DMS 273 treated with DMSO at 0.1 percent for 48 hours (cell line): ENCODE measurements at regions not wholly inside any gene's neighbourhood (a gene's known extent, or its start where the extent isn't known, plus 50 kb on each side); places are given as distances from the start of the nearest gene placed in this dataset.
"Not testable (repeated sequence)": the region's sequence is repeated elsewhere in the genome, so short reads cannot be mapped to it uniquely, and the experiment has no call there.

Source experiments
- DNase-seq: peaks from one replicate; lab custom pipeline; 2025; lab: John Stamatoyannopoulos, UW

- peak; percentile 9 for DNase-seq
Measured at GRCh38 chr4:117135634-117136354, 50.4 kb upstream of the TRAM1L1 start.

- no peak for DNase-seq
Measured at GRCh38 chr4:117137145-117137544, 51.8 kb upstream of the TRAM1L1 start.

GRCh38 chr4:117138732-117139131 is 53.4 kb upstream of the TRAM1L1 start:
- not testable (repeated sequence) for DNase-seq

- no peak for DNase-seq
Measured at GRCh38 chr4:117154251-117154650, 68.9 kb upstream of the TRAM1L1 start.

- DNase-seq = no peak
Measured at GRCh38 chr4:117156806-117157205, 71.4 kb upstream of the TRAM1L1 start.

GRCh38 chr4:117157360-117157759 is 72.0 kb upstream of the TRAM1L1 start:
- no peak for DNase-seq

- no peak for DNase-seq
Measured at GRCh38 chr4:117162976-117163375, 77.6 kb upstream of the TRAM1L1 start.

GRCh38 chr4:117164338-117164737 is 79.0 kb upstream of the TRAM1L1 start:
- no peak for DNase-seq

GRCh38 chr4:117175369-117175768 is 90.0 kb upstream of the TRAM1L1 start:
- DNase-seq = not testable (repeated sequence)

GRCh38 chr4:117203231-117203630 is 117.9 kb upstream of the TRAM1L1 start:
- no peak for DNase-seq

- no peak for DNase-seq
Measured at GRCh38 chr4:117210551-117210950, 125.2 kb upstream of the TRAM1L1 start.

- DNase-seq = peak; percentile 6
Measured at GRCh38 chr4:117224256-117224655, 138.9 kb upstream of the TRAM1L1 start.

- no peak for DNase-seq
Measured at GRCh38 chr4:117225471-117225870, 140.1 kb upstream of the TRAM1L1 start.

GRCh38 chr4:117227925-117228324 is 142.5 kb upstream of the TRAM1L1 start:
- no peak for DNase-seq

GRCh38 chr4:117239434-117239833 is 154.1 kb upstream of the TRAM1L1 start:
- no peak for DNase-seq

- DNase-seq = no peak
Measured at GRCh38 chr4:117249333-117249732, 164.0 kb upstream of the TRAM1L1 start.

- no peak for DNase-seq
Measured at GRCh38 chr4:117264072-117264471, 178.7 kb upstream of the TRAM1L1 start.

- DNase-seq = no peak
Measured at GRCh38 chr4:117267317-117267716, 181.9 kb upstream of the TRAM1L1 start.

- no peak for DNase-seq
Measured at GRCh38 chr4:117284736-117285135, 199.4 kb upstream of the TRAM1L1 start.

GRCh38 chr4:117293784-117294183 is 208.4 kb upstream of the TRAM1L1 start:
- DNase-seq = no peak

- no peak for DNase-seq
Measured at GRCh38 chr4:117302226-117302625, 216.8 kb upstream of the TRAM1L1 start.

GRCh38 chr4:117311215-117311614 is 225.8 kb upstream of the TRAM1L1 start:
- no peak for DNase-seq

GRCh38 chr4:117311989-117312388 is 226.6 kb upstream of the TRAM1L1 start:
- no peak for DNase-seq

- no peak for DNase-seq
Measured at GRCh38 chr4:117324851-117325491, 239.6 kb upstream of the TRAM1L1 start.
